HG03442 (cell line): ENCODE measurements at regions not wholly inside any gene's neighbourhood (a gene's known extent, or its start where the extent isn't known, plus 50 kb on each side); places are given as distances from the start of the nearest gene placed in this dataset.
"Not testable (repeated sequence)": the region's sequence is repeated elsewhere in the genome, so short reads cannot be mapped to it uniquely, and the experiment has no call there.

Experiments
- ATAC-seq: cut with Tn5 transposase; IDR thresholded peaks from one replicate; pipeline ENCODE4 v1.9.1; 2021; ENCODE audit warnings: mild to moderate bottlenecking, moderate library complexity; ENCODE audit not compliant: unreplicated experiment

GRCh38 chr9:2277133-2277532 lies 262.0 kb downstream of the SMARCA2 start:
- not testable (repeated sequence) for ATAC-seq

GRCh38 chr9:2277644-2278043 lies 262.5 kb downstream of the SMARCA2 start:
- ATAC-seq: not testable (repeated sequence)

GRCh38 chr9:2279138-2279537 lies 264.0 kb downstream of the SMARCA2 start:
- not testable (repeated sequence) for ATAC-seq

- ATAC-seq: no peak
These were observed 266.1 kb downstream of the SMARCA2 start for GRCh38 chr9:2281031-2281802.

GRCh38 chr9:2281803-2282185 lies 266.6 kb downstream of the SMARCA2 start:
- ATAC-seq: no peak

GRCh38 chr9:2284770-2285169 lies 269.6 kb downstream of the SMARCA2 start:
- no peak for ATAC-seq

GRCh38 chr9:2285416-2286332 lies 270.5 kb downstream of the SMARCA2 start:
- no peak for ATAC-seq

GRCh38 chr9:2286333-2286705 lies 271.2 kb downstream of the SMARCA2 start:
- no peak for ATAC-seq

- no peak for ATAC-seq
These were observed 271.8 kb downstream of the SMARCA2 start for GRCh38 chr9:2286825-2287455.

- no peak for ATAC-seq
These were observed 273.2 kb downstream of the SMARCA2 start for GRCh38 chr9:2288309-2288708.

GRCh38 chr9:2289263-2289662 lies 274.1 kb downstream of the SMARCA2 start:
- ATAC-seq: no peak

GRCh38 chr9:2290382-2290781 lies 275.2 kb downstream of the SMARCA2 start:
- no peak for ATAC-seq

GRCh38 chr9:2291980-2292704 lies 277.0 kb downstream of the SMARCA2 start:
- ATAC-seq: no peak

- ATAC-seq: no peak
These were observed 277.6 kb downstream of the SMARCA2 start for GRCh38 chr9:2292733-2293132.

- no peak for ATAC-seq
These were observed 282.6 kb downstream of the SMARCA2 start for GRCh38 chr9:2297771-2298170.

GRCh38 chr9:2298217-2298616 lies 283.1 kb downstream of the SMARCA2 start:
- no peak for ATAC-seq

GRCh38 chr9:2299156-2299842 lies 284.2 kb downstream of the SMARCA2 start:
- no peak for ATAC-seq

GRCh38 chr9:2299843-2300205 lies 284.7 kb downstream of the SMARCA2 start:
- no peak for ATAC-seq

GRCh38 chr9:2300325-2300724 lies 285.2 kb downstream of the SMARCA2 start:
- no peak for ATAC-seq

- ATAC-seq: no peak
These were observed 287.5 kb downstream of the SMARCA2 start for GRCh38 chr9:2302606-2303005.
